Hematopoietic multipotent progenitor cell treated with erythropoietin and hydrocortisone succinate and interleukin-3 and kit ligand, for 6 days (in vitro differentiated cells): ENCODE measurements at regions not wholly inside any gene's neighbourhood (a gene's known extent, or its start where the extent isn't known, plus 50 kb on each side); places are given as distances from the start of the nearest gene placed in this dataset.

Experiments
- DNase-seq: peaks from one replicate; pipeline ENCODE4 v3.0.0-alpha.2; 2015

DNA sequence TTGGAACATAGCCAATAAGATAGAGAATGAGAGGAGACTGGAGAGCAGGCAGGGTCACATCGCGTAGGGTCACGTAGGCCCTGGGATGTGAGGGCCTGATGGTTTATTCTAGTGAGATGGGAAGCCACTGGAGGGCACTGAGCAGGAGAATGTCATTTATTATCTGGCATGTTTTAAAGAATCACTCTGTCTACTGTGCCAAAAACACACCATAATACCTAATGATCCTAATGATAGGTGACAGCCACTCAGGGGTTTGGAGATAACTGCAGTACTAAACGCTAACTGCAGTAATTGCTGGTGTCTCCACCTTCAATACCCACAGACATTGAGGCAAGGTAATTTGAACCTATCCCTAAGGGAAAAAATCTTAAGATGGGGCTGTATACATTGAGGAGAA is 185.4 kb downstream of the TTLL7 start:
- DNase-seq = no peak

DNA sequence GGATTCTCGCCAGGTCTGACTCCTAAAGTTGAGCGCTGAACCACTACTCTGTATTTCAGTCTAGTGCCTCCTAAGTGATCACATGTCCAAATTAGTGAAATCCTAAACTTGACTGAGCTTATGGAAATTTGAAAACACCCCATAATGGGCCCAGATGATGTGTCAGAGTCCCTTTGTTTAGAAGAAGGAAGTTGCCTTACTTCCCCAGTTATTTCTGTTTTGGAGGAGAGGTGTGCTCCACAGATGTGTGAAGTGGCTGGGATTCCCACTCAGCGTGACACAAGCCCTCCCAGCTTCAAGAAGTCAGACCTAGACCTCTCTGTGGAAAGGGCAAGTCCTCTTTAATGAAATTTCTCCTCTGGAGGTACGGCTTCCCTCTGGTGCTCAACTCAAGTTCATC is 188.8 kb downstream of the TTLL7 start:
- DNase-seq = no peak

DNA sequence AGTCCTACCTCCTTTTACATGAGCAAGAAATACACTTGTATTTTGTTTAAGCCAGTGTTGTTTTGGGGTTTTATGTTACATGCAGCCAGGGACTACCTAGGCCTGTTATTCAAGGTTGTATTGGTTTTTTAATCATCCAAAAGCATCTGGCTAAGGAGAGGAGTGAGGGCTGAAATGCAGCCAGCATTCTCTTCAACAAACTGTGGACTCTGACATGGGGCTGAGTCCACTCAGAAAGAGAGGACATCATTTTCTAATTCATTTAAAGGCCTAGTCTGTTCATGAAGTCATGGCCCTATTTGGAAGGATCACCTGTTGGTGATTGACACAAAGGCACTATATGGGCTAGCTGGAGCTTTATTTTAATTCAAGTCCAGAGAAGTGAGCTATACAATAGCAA is 190.4 kb downstream of the TTLL7 start:
- DNase-seq = no peak

DNA sequence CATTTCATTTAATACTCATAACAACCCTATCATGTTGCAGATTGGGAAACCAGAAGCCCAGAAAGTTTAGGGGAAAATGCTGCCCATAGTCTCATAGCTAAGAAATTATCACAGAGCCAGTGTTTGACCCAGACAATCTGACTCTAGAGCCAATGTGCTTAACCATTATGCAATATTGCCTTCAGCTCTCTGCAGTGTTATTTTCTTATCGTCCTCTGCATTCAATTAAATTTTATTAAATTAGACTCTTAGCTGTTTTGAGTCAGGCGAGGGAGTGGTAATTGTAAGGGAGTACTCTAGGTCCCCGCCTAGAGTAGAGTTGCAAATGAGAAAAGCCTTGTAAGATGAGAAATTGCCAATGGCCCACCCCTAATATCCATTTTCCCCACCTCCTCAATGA is 191.1 kb downstream of the TTLL7 start:
- no peak for DNase-seq

DNA sequence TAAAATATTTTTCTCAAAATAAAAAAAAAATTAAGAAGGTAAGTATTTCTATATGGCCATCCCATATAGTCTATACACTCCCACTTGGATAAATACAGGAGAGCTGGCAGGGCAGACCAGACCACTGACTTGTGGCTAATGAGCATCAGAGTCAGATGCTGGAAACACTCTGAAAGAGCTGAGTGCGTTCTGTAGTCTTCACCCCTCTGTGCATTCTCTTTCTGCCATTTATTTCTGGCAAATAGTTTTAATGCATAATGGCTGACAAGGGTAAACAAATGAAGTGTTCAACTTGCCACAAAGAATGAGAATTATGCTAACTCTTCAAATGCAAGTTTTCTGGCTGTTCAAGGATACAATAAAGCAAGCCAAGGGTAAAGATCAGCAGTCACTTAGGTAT is 191.7 kb downstream of the TTLL7 start:
- DNase-seq = no peak

DNA sequence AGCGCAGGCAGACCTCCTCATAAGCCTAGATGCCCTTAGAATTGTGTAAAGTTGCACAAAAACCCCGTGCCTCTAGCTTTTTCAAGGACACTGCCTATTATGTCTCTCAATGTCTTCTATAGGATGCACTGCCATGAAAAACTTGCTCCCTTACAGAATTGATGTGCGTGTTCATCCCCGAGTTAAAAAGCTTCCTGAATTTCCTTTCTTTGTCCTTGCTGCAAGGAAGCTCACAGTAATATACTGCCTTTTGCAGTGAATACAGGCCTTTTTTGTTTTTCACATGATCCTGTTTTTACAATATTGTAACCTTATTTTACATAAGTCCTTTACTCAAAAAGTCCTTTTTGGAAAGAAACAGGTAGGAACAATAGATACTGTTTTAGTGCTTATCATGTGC is 193.0 kb downstream of the TTLL7 start:
- DNase-seq = no peak

DNA sequence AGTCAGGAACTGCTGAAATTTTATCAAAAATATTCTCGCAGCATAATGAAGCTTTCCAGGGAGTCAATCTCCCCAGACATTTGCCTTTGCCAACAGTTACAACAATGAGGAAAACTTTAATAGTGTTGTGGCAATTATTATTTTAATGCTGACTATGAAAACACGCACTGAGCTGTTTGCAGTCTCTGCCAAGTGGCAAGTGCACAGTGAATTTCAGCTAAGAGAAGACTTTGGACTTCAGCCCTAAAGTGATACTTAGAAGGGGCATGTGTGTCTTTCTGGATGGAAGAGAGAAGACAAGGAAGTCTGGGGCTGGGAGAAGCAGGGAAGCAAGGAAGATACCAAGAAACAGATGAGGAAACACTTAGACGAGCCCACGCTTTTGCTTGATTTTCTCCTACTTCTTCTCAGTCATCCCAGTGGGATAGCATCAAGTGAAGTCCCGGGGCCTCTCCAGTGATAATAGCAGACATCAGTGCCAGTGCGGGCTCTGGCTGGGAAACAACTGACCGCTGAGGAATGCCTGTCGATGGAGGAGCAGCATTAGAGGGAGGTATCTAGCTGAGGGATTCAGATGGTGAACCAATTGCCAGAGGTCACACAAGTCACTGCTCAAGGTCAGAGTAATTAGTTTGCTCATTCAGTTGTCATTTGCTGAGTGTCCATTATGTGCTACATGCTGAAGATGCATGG is 196.3 kb downstream of the TTLL7 start:
- no peak for DNase-seq

DNA sequence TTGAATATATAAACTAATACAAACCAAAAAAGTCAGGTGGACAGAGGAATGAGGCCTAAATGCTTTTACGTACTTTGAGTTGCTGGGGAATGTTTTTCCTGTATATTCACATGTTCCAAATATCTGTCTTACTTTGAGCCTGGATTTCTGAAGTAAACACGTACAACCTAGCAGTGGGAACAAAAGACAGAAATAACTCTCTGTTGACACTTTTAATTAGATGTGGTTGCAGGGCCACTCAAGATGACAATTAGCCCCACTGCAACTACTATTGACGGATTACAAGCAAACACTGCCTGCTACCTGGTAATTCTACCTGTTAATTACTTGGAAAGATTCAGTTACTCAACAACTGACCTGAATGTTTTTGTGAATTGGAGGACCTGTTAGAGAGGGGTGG is 196.9 kb downstream of the TTLL7 start:
- no peak for DNase-seq

DNA sequence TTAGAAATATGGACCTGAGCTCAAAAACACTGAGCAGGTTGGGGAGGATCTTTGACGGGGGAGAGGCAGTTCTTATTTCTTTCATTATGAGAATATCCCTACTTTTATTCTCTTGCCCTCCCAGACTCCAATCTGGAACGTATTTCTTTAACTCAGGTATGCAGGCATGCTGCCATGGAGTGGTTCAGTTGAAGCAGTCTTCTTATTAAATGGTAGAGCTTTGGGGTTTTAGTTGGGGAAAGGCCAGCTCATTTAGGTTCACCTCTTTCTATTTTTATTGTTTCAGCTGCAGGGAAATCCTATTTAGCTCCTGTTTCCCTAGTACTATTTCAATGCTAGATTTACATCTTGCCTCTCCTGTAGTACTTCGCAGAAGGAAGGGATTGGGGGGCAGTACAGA is 198.9 kb downstream of the TTLL7 start:
- DNase-seq = no peak

DNA sequence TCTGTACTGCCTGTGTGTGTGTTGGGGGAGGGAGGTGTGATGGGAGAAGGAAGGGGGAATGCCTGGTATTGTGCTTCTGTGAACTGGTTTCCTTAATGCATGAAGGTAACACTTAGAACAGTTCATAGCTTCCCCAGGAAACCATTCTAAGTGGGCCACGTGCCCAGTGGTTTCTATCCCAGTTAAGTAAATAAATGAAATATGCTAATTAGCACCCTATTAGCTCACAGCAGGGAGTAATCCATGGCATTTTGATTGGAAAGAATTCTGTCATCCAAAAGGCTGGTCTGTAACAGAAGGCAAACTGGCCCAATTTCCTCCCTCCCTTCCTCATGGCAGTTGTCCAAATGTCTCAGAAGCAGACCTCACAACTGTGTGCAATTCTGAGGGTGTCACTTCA is 199.3 kb downstream of the TTLL7 start:
- DNase-seq = no peak

DNA sequence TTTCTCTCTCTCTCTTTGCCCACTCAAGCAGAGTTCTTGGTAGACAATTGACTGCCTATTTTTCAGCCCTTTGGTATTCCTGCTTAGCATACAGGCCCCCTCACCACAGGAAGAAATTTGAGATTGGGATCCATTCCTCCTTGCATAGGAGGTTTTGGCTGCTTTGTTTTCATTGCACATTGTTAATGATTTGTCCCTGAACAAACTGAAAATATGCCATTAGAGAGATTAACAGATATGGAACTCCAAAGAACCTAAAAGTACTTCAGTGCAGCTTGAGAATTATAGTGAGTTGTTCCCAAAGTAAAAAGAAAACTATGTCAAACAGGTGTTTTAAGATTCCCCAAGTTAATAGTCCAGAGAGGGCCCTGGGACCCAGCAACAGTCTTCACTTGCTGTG is 200.0 kb downstream of the TTLL7 start:
- no peak for DNase-seq

DNA sequence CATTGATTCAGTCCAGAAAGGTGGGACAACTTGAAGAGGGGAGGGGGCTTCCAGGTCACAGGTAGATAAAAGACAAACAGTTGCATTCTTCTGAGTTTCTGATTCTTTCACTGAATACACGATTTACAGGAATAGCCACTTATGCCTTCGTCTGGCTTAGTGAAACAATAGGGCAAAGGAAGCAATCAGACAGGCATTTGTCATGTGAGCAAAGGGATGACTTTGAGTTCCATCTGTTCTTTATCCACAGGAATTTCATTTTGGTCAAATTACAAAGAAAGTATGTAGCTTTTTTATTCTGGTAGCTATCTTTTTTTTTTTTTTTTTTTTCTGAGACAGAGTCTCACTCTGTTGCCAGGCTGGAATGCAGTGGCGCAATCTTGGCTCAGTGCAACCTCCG is 202.5 kb downstream of the TTLL7 start:
- no peak for DNase-seq

DNA sequence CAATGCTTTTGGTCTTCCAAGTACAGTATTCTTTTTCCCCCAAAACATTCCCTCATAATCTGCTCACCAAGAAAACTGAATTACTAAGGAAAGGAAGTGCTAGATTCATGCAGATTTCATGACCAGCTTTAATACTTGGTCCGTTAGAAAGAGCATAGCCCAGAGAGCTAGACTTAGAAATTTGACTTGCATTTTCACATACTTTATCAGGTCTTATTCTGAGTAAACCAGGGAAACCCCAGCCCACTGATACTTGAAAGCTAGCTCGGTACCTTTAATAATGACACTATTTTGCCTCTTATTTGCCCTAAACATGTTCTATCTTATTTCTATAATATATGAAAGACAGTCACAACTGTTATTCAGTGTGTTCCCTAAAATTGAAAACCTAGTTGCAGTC is 204.5 kb downstream of the TTLL7 start:
- DNase-seq = no peak

DNA sequence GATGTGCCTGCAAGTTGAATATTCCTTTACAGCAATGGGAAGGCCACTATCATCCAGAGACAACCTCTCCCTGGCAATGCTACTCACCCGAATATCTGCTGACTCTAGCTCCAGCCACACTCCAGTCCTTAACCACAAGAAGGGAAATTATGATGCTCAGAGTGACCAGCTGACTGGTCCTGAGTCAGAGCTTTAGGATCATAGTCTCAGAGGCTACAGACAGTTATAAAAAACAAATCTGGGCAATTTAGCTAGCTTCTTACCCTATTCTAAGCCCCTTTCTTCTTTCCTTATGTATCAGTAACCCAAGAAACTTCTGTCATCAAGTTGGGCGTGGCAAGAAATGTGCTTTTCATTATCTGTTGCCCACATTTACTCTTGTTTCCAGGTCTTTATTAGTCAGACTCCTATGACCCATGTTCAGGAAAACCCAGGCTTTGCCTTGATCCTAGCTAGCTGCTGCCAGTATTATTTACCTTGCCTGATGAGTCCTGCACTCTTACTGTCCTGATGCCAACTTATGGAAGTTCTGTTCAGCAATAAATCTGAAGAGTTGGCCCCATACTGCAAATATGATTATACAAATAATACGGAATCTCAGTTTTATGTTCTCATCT is 207.0 kb downstream of the TTLL7 start:
- no peak for DNase-seq

DNA sequence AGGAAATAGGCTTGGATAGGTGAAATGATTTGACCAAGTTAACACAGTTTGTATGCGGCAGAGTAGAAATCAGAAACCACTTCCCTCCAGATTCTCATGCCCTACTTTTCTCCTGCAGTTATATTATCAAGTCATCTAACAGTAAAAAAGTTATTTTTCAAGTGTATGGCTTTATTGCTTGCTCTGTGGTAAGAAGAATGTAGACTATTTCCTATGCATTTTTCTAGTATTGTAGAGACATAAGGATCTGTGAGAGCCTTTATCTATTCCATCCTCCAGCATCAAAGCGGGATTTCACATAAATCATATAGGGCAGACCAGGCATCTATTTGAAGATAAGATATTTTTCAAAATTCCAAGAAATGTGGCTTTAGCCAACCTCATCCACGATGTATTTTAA is 208.5 kb downstream of the TTLL7 start:
- no peak for DNase-seq

DNA sequence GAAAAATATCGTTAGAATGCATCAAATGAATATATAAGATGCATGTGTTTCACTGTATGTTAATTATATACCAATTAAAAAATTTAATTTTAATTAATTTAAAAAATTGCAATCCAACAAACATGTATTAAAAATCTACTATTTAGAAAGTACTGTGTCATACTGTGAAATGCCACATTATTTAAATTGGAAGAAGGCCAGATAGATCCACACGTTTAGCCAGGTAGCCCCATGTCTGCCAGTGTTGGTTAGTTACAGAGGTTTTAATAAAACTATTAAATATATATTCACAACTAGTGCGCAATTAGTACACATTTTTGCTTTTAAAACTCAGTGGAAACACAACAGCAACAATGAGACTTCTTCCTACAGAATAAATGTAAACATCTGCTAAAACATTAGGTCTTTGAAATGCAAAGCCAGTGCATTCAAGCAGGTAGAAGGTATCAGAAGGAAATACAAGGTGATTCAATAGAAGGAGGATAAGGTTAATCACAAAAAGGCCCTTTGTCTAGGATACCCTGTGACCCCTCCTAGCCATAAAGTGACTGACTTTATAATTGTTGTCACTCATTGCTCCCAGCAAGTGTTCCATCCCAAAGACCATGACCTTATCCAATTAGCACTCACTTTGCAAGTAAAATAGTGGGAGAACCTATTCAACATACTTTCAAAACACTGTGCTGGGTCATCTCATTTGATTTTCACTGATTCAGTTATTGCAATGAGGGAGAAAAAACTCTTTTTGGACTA is 211.5 kb downstream of the TTLL7 start:
- DNase-seq = no peak

DNA sequence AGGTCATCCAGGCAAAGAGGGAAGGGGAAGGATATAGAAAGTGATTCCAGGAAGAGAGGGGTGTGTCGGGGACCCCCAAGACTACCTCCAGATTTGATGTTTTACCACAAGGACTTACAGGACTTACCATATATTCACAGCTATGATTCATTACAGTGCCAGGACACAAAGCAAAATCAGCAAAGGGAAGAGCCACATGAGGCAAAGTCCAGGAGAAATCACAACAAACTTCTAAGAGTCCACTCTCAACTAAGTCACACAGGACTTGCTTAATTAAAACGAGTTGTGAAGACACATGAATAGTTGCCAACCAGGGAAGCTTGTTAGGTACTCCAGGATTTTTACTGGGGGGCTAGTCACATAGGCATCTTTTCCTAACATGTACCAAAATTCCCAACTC is 217.3 kb downstream of the TTLL7 start:
- no peak for DNase-seq

DNA sequence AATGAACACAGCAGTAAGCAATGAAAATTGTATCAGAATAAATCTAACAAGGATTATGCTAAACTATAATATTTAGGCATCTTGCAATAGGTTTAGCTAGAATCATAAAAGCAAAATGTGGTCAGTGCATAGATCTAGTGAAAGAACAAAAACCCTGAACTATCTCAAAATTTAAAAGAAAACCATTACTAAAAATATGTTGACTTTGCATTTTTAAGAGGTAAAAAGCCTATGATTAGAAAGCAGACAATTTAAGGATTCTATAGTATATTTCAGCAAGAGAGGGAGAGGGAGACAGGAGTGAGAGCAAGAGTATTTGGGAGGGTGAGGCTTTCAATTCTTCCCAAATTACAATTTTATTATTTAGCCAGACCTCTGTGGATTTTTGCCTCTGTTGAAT is 219.4 kb downstream of the TTLL7 start:
- no peak for DNase-seq

DNA sequence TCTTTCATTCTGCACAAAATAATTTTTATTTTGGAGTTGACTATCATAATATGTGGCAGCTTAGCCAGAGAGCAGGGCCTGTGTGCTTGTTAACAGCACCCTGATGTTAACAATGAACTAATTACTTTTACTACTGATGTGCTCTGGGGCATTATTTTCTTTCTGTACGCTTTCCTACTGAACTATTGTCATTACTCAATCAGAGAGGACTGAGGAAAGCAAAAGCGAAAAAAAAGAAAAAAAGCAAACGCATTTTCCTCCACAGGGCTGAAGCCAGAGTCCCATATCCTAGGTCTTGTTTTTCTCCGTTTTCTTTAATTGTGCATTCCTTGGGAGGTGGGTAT is 221.2 kb downstream of the TTLL7 start:
- no peak for DNase-seq

DNA sequence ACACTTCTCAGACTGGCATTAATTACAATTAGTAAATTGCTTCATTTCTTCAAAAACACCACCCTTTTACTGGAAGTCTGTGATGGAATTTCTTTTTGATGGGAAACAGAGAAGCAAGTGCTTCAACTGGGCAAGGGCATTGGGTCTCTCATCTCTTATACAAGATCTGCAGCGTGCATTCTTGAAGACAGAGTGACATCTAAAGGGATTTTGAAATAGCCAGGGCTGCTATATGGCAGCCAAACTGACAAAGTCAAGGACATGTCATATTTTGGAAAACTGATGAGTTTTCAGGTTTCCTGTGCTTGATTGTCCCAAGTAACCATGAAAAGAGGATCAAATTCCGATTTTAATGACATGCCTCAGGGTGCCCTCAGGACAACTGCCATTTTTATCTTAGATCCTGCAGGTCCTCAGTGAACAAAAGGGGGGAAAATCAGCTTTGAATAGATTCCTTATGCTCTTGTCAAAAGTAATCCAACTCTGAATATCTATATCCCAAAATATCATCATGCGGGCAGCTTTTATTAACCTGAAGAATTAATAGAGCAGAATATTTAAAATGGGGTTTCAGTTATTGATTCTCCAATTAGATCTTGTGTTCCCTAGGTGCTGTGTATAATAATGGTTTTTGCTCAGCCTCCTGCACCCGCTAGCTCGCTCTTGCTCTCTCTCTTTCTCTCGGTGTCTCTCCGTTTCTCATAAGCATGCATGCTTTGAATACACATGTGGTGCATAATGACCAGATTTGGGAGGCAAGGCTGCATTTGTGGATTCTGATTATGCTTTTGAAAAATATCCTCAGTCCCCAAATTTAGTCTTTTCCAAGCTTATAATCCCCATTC is 221.8 kb downstream of the TTLL7 start:
- DNase-seq = no peak

DNA sequence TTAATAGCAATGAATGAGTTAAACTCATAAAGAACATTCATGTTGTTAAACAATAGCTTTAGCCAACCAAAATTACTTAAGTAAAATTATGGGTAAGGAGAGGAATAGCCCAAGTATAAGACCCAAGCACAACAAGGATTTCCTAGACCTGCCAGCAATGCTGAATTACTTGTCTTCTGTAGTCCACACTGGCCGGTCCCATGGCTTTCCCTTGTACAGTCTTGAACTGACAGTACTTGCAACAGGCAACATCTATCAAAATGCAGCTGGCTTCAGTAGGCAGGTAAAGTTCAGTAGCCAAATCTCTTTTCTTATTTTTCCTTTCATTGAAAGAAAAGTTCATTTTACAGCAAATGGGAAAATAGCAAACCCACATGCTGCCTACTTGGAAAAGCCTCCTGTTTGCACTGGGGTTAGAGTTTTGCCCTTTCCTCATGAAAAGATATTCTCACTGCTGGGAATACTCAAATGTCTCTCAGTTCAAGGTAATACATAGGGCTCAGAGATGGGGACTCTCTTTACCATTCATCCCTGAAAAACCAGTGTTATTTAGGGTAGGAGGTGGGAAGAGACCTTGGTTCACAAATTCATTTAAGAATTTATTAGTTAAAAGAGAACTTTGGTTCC is 222.8 kb downstream of the TTLL7 start:
- no peak for DNase-seq

DNA sequence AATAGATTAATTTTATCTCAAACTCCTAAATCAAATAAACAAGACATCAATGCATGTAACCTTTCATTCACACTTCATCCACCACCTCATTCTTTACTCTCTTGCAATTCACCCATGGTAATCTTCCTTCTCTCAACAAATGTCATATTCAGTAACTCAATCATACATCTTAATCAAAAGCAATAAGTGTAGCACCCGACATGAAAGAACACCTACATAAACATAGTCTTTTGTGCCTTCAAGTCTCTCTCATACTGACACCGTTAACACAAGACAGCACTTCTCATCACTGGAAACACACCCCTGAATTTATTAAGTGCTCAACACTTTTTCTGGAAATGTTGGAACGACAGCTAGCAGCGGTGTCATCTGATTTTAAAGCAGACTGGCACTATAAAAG is 225.9 kb downstream of the TTLL7 start:
- no peak for DNase-seq

DNA sequence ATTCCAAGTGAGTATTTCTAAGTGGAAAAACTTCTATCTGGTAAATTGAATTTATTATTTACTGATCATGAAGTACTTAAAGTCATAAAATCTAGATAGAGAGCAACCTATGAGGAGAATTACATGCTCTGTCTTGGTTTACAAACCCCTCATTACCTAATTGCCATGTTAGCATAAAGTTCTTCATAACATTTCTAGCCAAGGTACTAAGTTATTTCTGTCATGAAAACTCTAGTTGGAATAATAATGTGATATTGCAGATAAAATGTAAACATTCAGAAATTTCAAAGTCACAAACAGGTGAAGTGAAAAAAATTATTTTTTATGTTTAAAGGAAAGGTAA is 228.6 kb downstream of the TTLL7 start:
- no peak for DNase-seq
